HEK293T (cell line): ENCODE measurements at regions not wholly inside any gene's neighbourhood (a gene's known extent, or its start where the extent isn't known, plus 50 kb on each side); places are given as distances from the start of the nearest gene placed in this dataset.

ENCODE experiments used
- ARNT ChIP-seq: fragments of 450-650 bp; IDR thresholded peaks from 2 replicates; pipeline ENCODE4 v1.6.1; 2017; ENCODE audit warnings: mild to moderate bottlenecking
- FOXK2 ChIP-seq: fragments of 450-650 bp; IDR thresholded peaks from 2 replicates; pipeline ENCODE4 v1.6.1; 2016; ENCODE audit warnings: mild to moderate bottlenecking
- L3MBTL2 ChIP-seq: fragments of 450-650 bp; conservative IDR thresholded peaks from 2 replicates; pipeline ENCODE4 v1.6.1; 2016; ENCODE audit warnings: mild to moderate bottlenecking
- PKNOX1 ChIP-seq: fragments of 450-650 bp; IDR thresholded peaks from 2 replicates; pipeline ENCODE4 v1.6.1; 2016

DNA sequence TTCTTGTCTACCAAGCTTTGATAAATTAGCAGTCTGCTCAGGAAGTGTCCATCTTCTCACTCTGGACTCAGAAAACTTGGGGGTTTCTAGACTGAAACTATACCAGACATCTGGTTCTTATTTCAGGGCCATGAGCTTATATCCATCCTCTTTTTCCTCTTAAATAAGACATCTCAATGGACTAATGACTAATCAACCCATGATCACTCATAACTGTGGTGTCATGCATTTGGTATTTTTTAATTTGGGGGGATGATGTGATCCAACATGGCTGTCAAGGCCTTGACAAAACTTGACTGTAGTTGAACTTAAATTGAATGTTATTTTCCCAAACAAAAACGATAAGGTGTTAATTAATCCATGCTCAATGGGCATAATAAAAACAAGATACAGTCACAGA, 87.8 kb downstream of the GPRASP3 start:
- TF ChIP-seq L3MBTL2 = no peak
- TF ChIP-seq ARNT = no peak
- no peak for TF ChIP-seq FOXK2
- no peak for TF ChIP-seq PKNOX1
